Psoas muscle (tissue), 7 donors: ENCODE measurements at regions not wholly inside any gene's neighbourhood (a gene's known extent, or its start where the extent isn't known, plus 50 kb on each side); places are given as distances from the start of the nearest gene placed in this dataset.

Experiments used
- ATAC-seq, 4 donors: fragments of 200-7000 bp; cut with Tn5 transposase; one replicate each; pipeline ENCODE4 v1.9.1; 2020; ENCODE audit warnings: moderate library complexity in 3 of 4, mild to moderate bottlenecking in 2 of 4
- DNase-seq, 2 donors: peaks; one replicate each; pipeline ENCODE4 v3.0.0-alpha.2; 2020
- H3K27ac ChIP-seq: fragments of 200-600 bp; one replicate; pipeline ENCODE4 v1.8.0; 2022
- H3K27me3 ChIP-seq, 3 donors: fragments of 200-600 bp in 1 of 3; one replicate each; pipeline versions ENCODE4 v1.6.1 to v1.8.0; 2013 to 2022; ENCODE audit warnings: low read length in 2 of 3, mild to moderate bottlenecking in 2 of 3, moderate library complexity in 1 of 3; ENCODE audit not compliant: insufficient read depth in 3 of 3
- H3K36me3 ChIP-seq, 2 donors: fragments of 200-600 bp in 1 of 2; one replicate each; pipeline versions ENCODE4 v1.6.1 to v1.8.0; 2013 to 2022; ENCODE audit warnings: low read depth in 1 of 2, mild to moderate bottlenecking in 1 of 2, moderate library complexity in 1 of 2; ENCODE audit not compliant: insufficient read depth in 1 of 2
- H3K4me1 ChIP-seq: fragments of 200-600 bp; one replicate; pipeline ENCODE4 v1.8.0; 2022
- H3K4me3 ChIP-seq: fragments of 200-600 bp; one replicate; pipeline ENCODE4 v1.8.0; 2022; ENCODE audit warnings: mild to moderate bottlenecking
- H3K9me3 ChIP-seq: fragments of 200-600 bp; one replicate; pipeline ENCODE4 v1.8.0; 2022
- WGBS, 3 donors: extraction: QIAGEN DNeasy Blood & Tissue Kit; methylation state at CpG; one replicate each; pipeline versions ENCODE4 v1.1.6 to v1.1.7; 2013; 5-methylcytosine and 5-hydroxymethylcytosine counted together
- intact Hi-C, 2 donors: fragments of 100-400 bp; cut with DNase I; formaldehyde crosslinking; loops; one replicate each; pipeline versions ENCODE4 v1.11.0 to v1.14.2; 2022
- TF ChIP-seq, protein P1 (sequence below): fragments of 200-600 bp; IDR thresholded peaks from one replicate; pipeline ENCODE4 v1.8.0; 2022; ENCODE audit warnings: antibody characterized with exemption
- donor health status: healthy with polysubstance abuse.
- donor health status: DM: no; HTN: no; CAD: no; lungs with moderate emphysema.
- donor health status: Bipolar disorder and iron deficiency.
- donor health status: healthy.
- donor health status: DM: yes; HTN: yes; CAD: no.
- donor health status: DM: no; HTN: no; CAD: no.
- donor health status: DM: yes; HTN: yes; CAD: no.

DNA sequence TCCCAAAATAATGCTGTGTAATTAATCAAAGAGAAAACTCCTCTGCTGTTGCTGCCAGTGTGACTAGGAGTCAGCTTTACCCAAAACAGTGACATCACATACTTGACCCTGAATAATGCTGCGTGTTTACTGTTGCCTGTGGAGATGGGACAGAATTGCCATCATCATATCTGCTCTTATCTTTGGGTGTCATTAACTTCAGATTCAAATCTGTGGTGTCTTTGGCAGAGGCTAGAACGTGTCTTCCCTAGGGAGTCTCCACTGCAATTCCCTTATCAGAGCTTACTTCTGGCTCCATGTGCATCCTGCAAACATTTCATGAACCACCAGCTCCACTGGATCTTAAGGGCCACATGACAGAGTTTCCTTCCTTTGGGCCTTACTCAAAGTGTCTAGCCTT is 88.9 kb upstream of the MRPS30 start:
- Histone ChIP-seq H3K4me3 (no peak overlapping the region), H3K27me3 (no peaks in the 10 kb centered on the region), H3K4me1 (no peaks in the 10 kb centered on the region), H3K27ac (no peak overlapping the region), H3K9me3 (no peaks in the 10 kb centered on the region), H3K36me3 (no peaks in the 10 kb centered on the region)
- intact Hi-C loops = no loop called here
- ATAC-seq (no peak), DNase-seq (no peak)
- TF ChIP-seq, protein P1, sequence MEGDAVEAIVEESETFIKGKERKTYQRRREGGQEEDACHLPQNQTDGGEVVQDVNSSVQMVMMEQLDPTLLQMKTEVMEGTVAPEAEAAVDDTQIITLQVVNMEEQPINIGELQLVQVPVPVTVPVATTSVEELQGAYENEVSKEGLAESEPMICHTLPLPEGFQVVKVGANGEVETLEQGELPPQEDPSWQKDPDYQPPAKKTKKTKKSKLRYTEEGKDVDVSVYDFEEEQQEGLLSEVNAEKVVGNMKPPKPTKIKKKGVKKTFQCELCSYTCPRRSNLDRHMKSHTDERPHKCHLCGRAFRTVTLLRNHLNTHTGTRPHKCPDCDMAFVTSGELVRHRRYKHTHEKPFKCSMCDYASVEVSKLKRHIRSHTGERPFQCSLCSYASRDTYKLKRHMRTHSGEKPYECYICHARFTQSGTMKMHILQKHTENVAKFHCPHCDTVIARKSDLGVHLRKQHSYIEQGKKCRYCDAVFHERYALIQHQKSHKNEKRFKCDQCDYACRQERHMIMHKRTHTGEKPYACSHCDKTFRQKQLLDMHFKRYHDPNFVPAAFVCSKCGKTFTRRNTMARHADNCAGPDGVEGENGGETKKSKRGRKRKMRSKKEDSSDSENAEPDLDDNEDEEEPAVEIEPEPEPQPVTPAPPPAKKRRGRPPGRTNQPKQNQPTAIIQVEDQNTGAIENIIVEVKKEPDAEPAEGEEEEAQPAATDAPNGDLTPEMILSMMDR = no peak
- WGBS, 3 donors = 64 to 71% (median 69%) methylated on average over 2 of the region's 2 CpGs

GRCh38 chr5:44714871-44715561 is 93.7 kb upstream of the MRPS30 start:
- no peak overlapping the region for H3K4me3 ChIP-seq

GRCh38 chr5:44713446-44713845 is 95.3 kb upstream of the MRPS30 start:
- Histone ChIP-seq H3K36me3 (no peaks in the 10 kb centered on the region), H3K27ac (no peak overlapping the region), H3K4me3 (no peak overlapping the region), H3K9me3 (no peaks in the 10 kb centered on the region), H3K27me3 (no peaks in the 10 kb centered on the region), H3K4me1 (no peaks in the 10 kb centered on the region)
- DNase-seq (no peak), ATAC-seq (no peak)
- intact Hi-C loops = no loop called here
- WGBS, 3 donors = 72 to 84% (median 81%) methylated on average over 3 of the region's 3 CpGs
- TF ChIP-seq, protein P1 = no peak

More at GRCh38 chr5:44714871-44715561, 93.7 kb upstream of the MRPS30 start:
- no peak for DNase-seq
- Histone ChIP-seq H3K27me3 (no peaks in the 10 kb centered on the region), H3K4me1 (no peaks in the 10 kb centered on the region), H3K9me3 (no peaks in the 10 kb centered on the region), H3K27ac (no peak overlapping the region), H3K36me3 (no peaks in the 10 kb centered on the region)
- ATAC-seq = no peak
- intact Hi-C loops = no loop called here
- WGBS, 3 donors = 80 to 89% (median 80%) methylated on average over 3 of the region's 3 CpGs
- TF ChIP-seq, protein P1 = no peak

DNA sequence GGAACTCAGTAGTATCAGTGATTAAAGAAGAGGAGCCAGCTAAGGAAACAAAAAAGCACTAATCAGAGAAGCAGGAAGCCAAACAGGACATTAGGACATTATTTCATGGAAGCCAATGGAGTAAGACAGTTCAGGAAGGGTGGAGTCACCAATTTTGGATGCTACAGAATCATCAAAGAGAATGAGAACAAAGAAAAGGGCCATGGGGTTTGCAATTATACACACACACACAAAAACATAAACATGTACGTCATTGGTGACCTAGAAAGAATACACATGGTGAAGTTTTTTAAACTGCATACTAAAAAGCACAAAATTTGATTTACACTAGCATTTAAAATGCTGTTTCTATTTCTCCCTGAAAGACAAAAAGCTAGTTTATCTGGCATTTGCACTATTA is 96.8 kb upstream of the MRPS30 start:
- H3K9me3 ChIP-seq = no peaks in the 10 kb centered on the region
- ATAC-seq (no peak), DNase-seq (no peak)
- no peak overlapping the region for H3K27ac ChIP-seq
- H3K4me1 ChIP-seq = no peaks in the 10 kb centered on the region
- no peaks in the 10 kb centered on the region for H3K36me3 ChIP-seq
- 48 to 62% (median 56%) methylated on average over 1 of the region's 1 CpG for WGBS, 3 donors
- intact Hi-C loops = no loop called here
- H3K4me3 ChIP-seq = no peak overlapping the region
- no peaks in the 10 kb centered on the region for H3K27me3 ChIP-seq
- TF ChIP-seq, protein P1 = no peak

GRCh38 chr5:44708602-44709001 is 100.1 kb upstream of the MRPS30 start:
- no peaks in the 10 kb centered on the region for H3K36me3 ChIP-seq
- H3K4me3 ChIP-seq = no peak overlapping the region
- ATAC-seq = peak in 1 of 4 donors; percentile 54
- H3K27me3 ChIP-seq = no peaks in the 10 kb centered on the region
- no peaks in the 10 kb centered on the region for H3K9me3 ChIP-seq
- H3K27ac ChIP-seq = no peak overlapping the region
- H3K4me1 ChIP-seq = no peaks in the 10 kb centered on the region
- intact Hi-C loops = no loop called here
- 82 to 91% (median 87%) methylated on average over 5 of the region's 5 CpGs for WGBS, 3 donors
- DNase-seq = no peak
- TF ChIP-seq, protein P1 = no peak
